NCI-H1417 (cell line): ENCODE measurements at regions not wholly inside any gene's neighbourhood (a gene's known extent, or its start where the extent isn't known, plus 50 kb on each side); places are given as distances from the start of the nearest gene placed in this dataset.

Experiments used
- DNase-seq, 3 experiments: peaks; one replicate each; lab custom pipeline; 2025; lab: John Stamatoyannopoulos, UW

GRCh38 chr7:21086688-21087087 is 300.0 kb upstream of the SP8 start:
- peak; percentile 6 to 53 (median 9) for DNase-seq

GRCh38 chr7:21089653-21090052 is 303.0 kb upstream of the SP8 start:
- no peak for DNase-seq

- DNase-seq: peak in 1 of 3 experiments; percentile 24
These were observed 306.3 kb upstream of the SP8 start for GRCh38 chr7:21092766-21093702.

- no peak for DNase-seq
These were observed 307.9 kb upstream of the SP8 start for GRCh38 chr7:21094589-21094988.

GRCh38 chr7:21099432-21099831 is 312.7 kb upstream of the SP8 start:
- no peak for DNase-seq

GRCh38 chr7:21099955-21100354 is 313.3 kb upstream of the SP8 start:
- no peak for DNase-seq

GRCh38 chr7:21101541-21101940 is 314.9 kb upstream of the SP8 start:
- no peak for DNase-seq

- no peak for DNase-seq
These were observed 316.9 kb upstream of the SP8 start for GRCh38 chr7:21103426-21104123.

GRCh38 chr7:21104124-21104500 is 317.4 kb upstream of the SP8 start:
- DNase-seq: no peak

- DNase-seq: no peak
These were observed 319.6 kb upstream of the SP8 start for GRCh38 chr7:21106296-21106732.

- no peak for DNase-seq
These were observed 320.4 kb upstream of the SP8 start for GRCh38 chr7:21107101-21107500.

- peak in 2 of 3 experiments; percentile 17 to 37 for DNase-seq
These were observed 319.7 kb upstream of the SP4 start for GRCh38 chr7:21108182-21108581.

GRCh38 chr7:21113609-21114415 is 314.1 kb upstream of the SP4 start:
- no peak for DNase-seq

- no peak for DNase-seq
These were observed 304.3 kb upstream of the SP4 start for GRCh38 chr7:21123586-21123985.

- DNase-seq: no peak
These were observed 302.6 kb upstream of the SP4 start for GRCh38 chr7:21125297-21125696.

GRCh38 chr7:21128062-21128817 is 299.6 kb upstream of the SP4 start:
- DNase-seq: peak; percentile 54 to 98 (median 95)

GRCh38 chr7:21131897-21132296 is 296.0 kb upstream of the SP4 start:
- no peak for DNase-seq

- DNase-seq: peak in 2 of 3 experiments; percentile 63 to 73
These were observed 293.3 kb upstream of the SP4 start for GRCh38 chr7:21134631-21135030.

- DNase-seq: no peak
These were observed 292.4 kb upstream of the SP4 start for GRCh38 chr7:21135437-21135836.

GRCh38 chr7:21137640-21138039 is 290.2 kb upstream of the SP4 start:
- no peak for DNase-seq

- no peak for DNase-seq
These were observed 287.3 kb upstream of the SP4 start for GRCh38 chr7:21140622-21141021.

GRCh38 chr7:21141476-21141875 is 286.4 kb upstream of the SP4 start:
- no peak for DNase-seq
